ENCODE measurements at regions not wholly inside any gene's neighbourhood (a gene's known extent, or its start where the extent isn't known, plus 50 kb on each side); places are given as distances from the start of the nearest gene placed in this dataset.

DNA sequence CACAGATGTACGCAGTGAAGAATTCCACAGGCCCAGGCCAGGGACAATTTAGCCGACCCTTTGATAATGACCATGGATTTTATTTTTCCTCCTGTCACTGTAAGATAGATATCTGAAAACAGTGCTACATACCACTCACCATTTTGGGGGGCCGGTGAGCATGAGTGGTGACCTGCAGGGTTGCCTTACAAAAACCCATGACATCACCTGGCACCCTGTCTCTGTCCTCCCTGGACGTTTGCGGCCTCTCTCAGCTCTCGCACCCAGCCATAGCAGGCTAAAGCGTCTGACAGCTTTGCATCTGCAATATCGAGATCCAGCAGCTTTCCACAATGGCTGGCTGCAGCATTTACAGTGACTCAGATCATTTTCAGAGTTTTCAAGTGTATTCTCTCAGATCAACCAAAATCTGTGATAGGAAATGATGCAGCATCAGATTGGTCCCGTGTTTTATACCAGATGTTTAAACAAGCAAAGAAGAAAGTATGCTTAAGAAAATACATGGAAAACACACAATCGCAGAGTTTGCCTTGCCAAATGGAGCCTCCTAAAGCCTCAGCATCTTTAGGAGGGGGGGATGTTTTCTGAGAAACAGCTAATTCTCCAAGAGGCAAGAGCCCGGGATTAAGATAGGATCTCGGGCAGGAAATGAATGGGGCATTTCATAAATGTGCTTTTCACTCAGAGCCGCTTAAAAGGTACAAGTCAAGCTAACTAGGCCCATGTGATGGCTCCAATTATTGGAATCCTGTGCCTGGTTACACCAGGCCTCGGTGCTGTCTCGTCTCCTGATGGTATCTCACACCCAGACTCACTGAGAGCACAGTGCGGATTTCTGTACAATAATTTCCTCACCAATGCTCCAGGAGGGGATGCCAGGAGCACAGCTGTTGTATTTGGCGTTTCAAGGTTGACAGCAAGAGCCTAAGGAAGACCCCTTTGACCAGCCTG, 257.3 kb downstream of the XXYLT1 start:
- no peak overlapping the region for H3K27ac Mint-ChIP-seq
- no peaks in the 10 kb centered on the region for H3K36me3 Mint-ChIP-seq
- ATAC-seq (no peak), DNase-seq (ENCODE audit: low spot score in 2 of 2) (no peak)
- H3K9me3 Mint-ChIP-seq, result no peaks in the 10 kb centered on the region

DNA sequence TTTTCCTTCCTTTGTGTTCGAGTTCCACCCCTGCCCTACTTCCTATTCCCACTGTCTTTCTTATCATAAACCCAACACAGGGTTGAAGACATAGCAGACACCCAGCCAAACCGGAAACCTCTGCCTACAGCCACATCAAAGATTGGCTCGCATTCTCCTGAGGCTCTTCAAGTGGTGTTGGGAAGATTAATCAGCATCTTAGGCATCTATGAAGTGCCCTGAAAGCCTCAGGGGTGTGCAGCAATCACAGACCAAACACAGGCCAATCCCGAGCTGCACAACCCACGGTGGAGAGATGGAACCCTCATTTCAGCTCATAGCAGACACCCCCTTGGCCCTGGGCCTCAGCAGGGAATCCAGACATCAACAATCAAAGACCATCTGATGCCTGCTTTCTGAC, 255.9 kb downstream of the XXYLT1 start:
- DNase-seq (ENCODE audit: low spot score in 2 of 2) (peak in 1 of 2 donors; percentile 31), ATAC-seq (no peak)
- Mint-ChIP-seq H3K27ac (no peak overlapping the region), H3K36me3 (no peaks in the 10 kb centered on the region), H3K9me3 (no peaks in the 10 kb centered on the region)

- Mint-ChIP-seq H3K27ac (no peak overlapping the region), H3K9me3 (no peaks in the 10 kb centered on the region), H3K36me3 (no peaks in the 10 kb centered on the region)
- no peak for ATAC-seq
- no peak for DNase-seq (ENCODE audit: low spot score in 2 of 2)
Measured at GRCh38 chr3:195017151-195017550, 253.8 kb downstream of the XXYLT1 start.

All from activated naive CD4-positive, alpha-beta T cell treated with anti-CD3 and anti-CD28 coated beads, Interleukin-2, amount 50 U/mL, for 72 hours (primary cell).